LNCaP clone FGC (cell line): ENCODE measurements at regions not wholly inside any gene's neighbourhood (a gene's known extent, or its start where the extent isn't known, plus 50 kb on each side); places are given as distances from the start of the nearest gene placed in this dataset.

ENCODE experiments used
- DNase-seq: peaks from one replicate; pipeline ENCODE4 v3.0.0-alpha.2; 2011; ENCODE audit warnings: low read depth
- H3K4me3 ChIP-seq: 2 replicates; pipeline ENCODE4 v1.5.1; 2011; ENCODE audit warnings: mild to moderate bottlenecking, low read depth, low read length, control low read depth
- CTCF ChIP-seq: IDR thresholded peaks from 2 replicates; pipeline ENCODE4 v1.5.1; 2012; ENCODE audit warnings: mild to moderate bottlenecking; ENCODE audit not compliant: control insufficient read depth, insufficient read depth; ENCODE audit errors: extremely low read depth

GRCh38 chr16:5979905-5980550 lies 882.4 kb upstream of the EEF2KMT start:
- no peak for DNase-seq
- TF ChIP-seq CTCF: no peak
- H3K4me3 ChIP-seq: no peak overlapping the region

GRCh38 chr16:5977329-5977728 lies 879.7 kb upstream of the EEF2KMT start:
- no peak overlapping the region for H3K4me3 ChIP-seq
- TF ChIP-seq CTCF: no peak
- no peak for DNase-seq

- no peak for DNase-seq
- TF ChIP-seq CTCF: no peak
- H3K4me3 ChIP-seq: no peak overlapping the region
Measured at GRCh38 chr16:5972747-5973146, 875.2 kb upstream of the EEF2KMT start.

- no peak for DNase-seq
- no peak overlapping the region for H3K4me3 ChIP-seq
- TF ChIP-seq CTCF: no peak
Measured at GRCh38 chr16:5971924-5972323, 874.3 kb upstream of the EEF2KMT start.

GRCh38 chr16:5971106-5971505 lies 873.5 kb upstream of the EEF2KMT start:
- no peak for TF ChIP-seq CTCF
- DNase-seq: no peak
- no peak overlapping the region for H3K4me3 ChIP-seq

GRCh38 chr16:5966004-5966403 lies 868.4 kb upstream of the EEF2KMT start:
- H3K4me3 ChIP-seq: no peak overlapping the region
- TF ChIP-seq CTCF: no peak
- DNase-seq: no peak

- DNase-seq: no peak
- no peak for TF ChIP-seq CTCF
- H3K4me3 ChIP-seq: no peak overlapping the region
Measured at GRCh38 chr16:5965321-5965720, 867.7 kb upstream of the EEF2KMT start.
